ENCODE measurements at regions not wholly inside any gene's neighbourhood (a gene's known extent, or its start where the extent isn't known, plus 50 kb on each side); places are given as distances from the start of the nearest gene placed in this dataset.
"Not testable (repeated sequence)": the region's sequence is repeated elsewhere in the genome, so short reads cannot be mapped to it uniquely, and the experiment has no call there.

GRCh38 chr5:135279328-135279727 is 119.7 kb downstream of the MACROH2A1 start:
- no peak for DNase-seq (ENCODE audit: low read depth in 4 of 4, low spot score in 1 of 4)

DNA sequence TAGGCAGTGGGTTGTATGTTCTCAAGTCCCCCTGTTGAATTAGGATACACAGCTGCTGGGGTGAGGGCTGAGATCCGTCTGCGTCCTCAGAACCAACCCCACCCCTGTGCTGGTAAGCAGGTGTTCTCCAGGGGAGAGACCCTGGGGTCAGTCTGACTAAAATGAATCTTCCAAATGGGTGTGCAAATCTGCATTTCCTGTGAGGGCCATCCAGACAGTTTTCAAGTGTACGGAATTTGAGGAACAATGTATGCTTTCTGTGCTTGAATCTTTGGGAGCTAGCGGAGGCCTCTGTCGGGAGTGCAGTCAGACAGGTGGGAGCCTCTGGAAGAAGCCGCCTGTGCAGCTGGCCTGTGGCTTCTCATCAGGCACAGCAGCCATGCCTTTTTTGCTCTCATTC is 122.9 kb downstream of the MACROH2A1 start:
- DNase-seq (ENCODE audit: low read depth in 4 of 4, low spot score in 1 of 4): no peak

GRCh38 chr5:135273212-135273611 is 125.8 kb downstream of the MACROH2A1 start:
- DNase-seq (ENCODE audit: low read depth in 4 of 4, low spot score in 1 of 4): no peak

GRCh38 chr5:135272311-135272805 is 126.7 kb downstream of the MACROH2A1 start:
- no peak for DNase-seq (ENCODE audit: low read depth in 4 of 4, low spot score in 1 of 4)

GRCh38 chr5:135271533-135272310 is 127.3 kb downstream of the MACROH2A1 start:
- no peak for DNase-seq (ENCODE audit: low read depth in 4 of 4, low spot score in 1 of 4)

GRCh38 chr5:135269931-135270421 is 129.1 kb downstream of the MACROH2A1 start:
- DNase-seq (ENCODE audit: low read depth in 4 of 4, low spot score in 1 of 4): no peak

GRCh38 chr5:135269199-135269598 is 129.8 kb downstream of the MACROH2A1 start:
- DNase-seq (ENCODE audit: low read depth in 4 of 4, low spot score in 1 of 4): no peak

GRCh38 chr5:135266975-135267374 is 132.1 kb downstream of the MACROH2A1 start:
- no peak for DNase-seq (ENCODE audit: low read depth in 4 of 4, low spot score in 1 of 4)

GRCh38 chr5:135266303-135266635 is 132.8 kb downstream of the MACROH2A1 start:
- DNase-seq (ENCODE audit: low read depth in 4 of 4, low spot score in 1 of 4): no peak

GRCh38 chr5:135265497-135266302 is 133.3 kb downstream of the MACROH2A1 start:
- no peak for DNase-seq (ENCODE audit: low read depth in 4 of 4, low spot score in 1 of 4)

GRCh38 chr5:135264451-135265440 is 134.3 kb downstream of the MACROH2A1 start:
- no peak for DNase-seq (ENCODE audit: low read depth in 4 of 4, low spot score in 1 of 4)

GRCh38 chr5:135263022-135263668 is 135.9 kb downstream of the MACROH2A1 start:
- DNase-seq (ENCODE audit: low read depth in 4 of 4, low spot score in 1 of 4): no peak

DNA sequence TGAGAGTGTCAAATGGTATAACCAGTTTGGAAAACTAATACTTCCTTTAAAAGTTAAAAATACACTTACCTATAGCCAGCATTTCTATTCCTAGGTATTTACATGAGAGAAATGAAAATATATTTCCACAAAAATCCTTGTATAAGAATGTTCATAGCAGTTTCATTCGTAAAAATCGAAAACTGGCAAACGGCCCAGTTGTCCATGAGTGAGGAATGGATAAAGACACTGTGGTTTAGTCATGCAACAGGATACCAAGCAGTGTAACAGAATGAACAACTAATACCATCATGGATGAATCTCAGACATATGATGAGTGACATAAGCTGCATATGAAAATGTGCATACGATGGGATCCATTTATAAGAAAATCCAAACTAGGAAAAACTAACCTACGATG is 136.7 kb downstream of the MACROH2A1 start:
- no peak for DNase-seq (ENCODE audit: low read depth in 4 of 4, low spot score in 1 of 4)

- not testable (repeated sequence) for DNase-seq (ENCODE audit: low read depth in 4 of 4, low spot score in 1 of 4)
Observed at GRCh38 chr5:135260108-135260507, 138.9 kb downstream of the MACROH2A1 start.

DNA sequence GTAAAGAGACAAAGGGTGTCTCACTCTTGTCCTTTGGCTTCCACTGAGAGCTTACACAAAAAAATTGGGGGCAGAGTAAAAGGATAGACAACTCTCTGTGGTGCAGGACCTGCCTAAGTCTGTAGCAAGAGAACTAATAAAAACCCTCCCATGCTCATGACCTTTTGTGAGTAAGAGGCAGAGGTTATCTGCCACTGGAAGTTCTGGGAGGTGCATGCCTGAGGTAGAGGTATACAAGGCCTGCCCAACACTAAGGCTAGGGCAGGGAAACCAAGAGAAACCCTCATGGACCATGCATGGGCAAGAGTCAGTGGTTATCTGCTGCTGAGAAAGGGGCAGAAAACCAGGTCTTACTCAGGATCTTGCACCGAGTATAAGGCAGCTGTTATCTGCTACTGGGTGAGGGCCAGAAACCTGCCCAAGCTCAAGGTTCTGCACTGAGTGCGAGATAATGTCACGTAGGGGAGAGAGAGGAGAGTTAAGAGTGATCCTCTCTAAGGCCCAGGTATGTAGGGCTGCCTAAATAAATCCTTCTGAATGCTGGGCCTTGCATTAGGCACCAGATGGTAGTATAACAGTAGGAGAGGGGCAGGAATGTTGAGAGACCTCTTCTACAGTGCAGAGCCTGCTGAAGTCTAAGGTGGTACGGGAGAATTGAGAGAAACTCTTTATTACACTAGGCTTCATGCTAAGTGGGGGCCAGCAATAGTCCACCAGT is 143.4 kb downstream of the MACROH2A1 start:
- no peak for DNase-seq (ENCODE audit: low read depth in 4 of 4, low spot score in 1 of 4)

DNA sequence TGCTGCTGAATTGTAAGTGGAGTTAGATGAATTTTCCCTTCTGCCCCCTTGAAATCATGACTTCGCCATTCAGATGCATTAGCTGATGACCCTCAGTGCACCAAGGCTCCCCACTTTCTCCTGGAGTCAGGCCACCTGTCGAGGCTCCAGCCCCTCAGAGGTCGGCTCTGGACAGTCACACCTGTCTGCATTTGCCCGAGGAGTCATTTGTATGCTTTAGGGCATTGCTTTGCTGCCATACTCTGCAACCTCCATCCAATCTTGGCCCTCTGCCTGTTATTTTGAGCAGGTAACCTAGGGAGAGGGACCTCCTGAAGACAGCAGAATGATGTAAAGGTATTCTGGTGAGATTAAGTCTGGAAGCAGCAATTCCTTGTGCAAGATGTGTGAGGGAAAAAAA is 144.8 kb downstream of the MACROH2A1 start:
- DNase-seq (ENCODE audit: low read depth in 4 of 4, low spot score in 1 of 4): no peak

- DNase-seq (ENCODE audit: low read depth in 4 of 4, low spot score in 1 of 4): no peak
Observed at GRCh38 chr5:135253601-135254178, 145.3 kb downstream of the MACROH2A1 start.

GRCh38 chr5:135251093-135251492 is 147.9 kb downstream of the MACROH2A1 start:
- no peak for DNase-seq (ENCODE audit: low read depth in 4 of 4, low spot score in 1 of 4)

GRCh38 chr5:135250671-135251070 is 148.4 kb downstream of the MACROH2A1 start:
- no peak for DNase-seq (ENCODE audit: low read depth in 4 of 4, low spot score in 1 of 4)
